K562 (cell line): ENCODE measurements at regions not wholly inside any gene's neighbourhood (a gene's known extent, or its start where the extent isn't known, plus 50 kb on each side); places are given as distances from the start of the nearest gene placed in this dataset.

Source experiments
- ATAC-seq: fragments of 200-7000 bp; cut with Tn5 transposase; 3 replicates; pipeline ENCODE4 v1.9.1; 2020; ENCODE audit warnings: moderate library complexity
- BruUV-seq: library from RNA; stranded (reverse); fragments of 400-500 nt; replicated peaks from 2 replicates; lab custom pipeline; 2021; lab: Mats Ljungman, UMichigan
- CTCF ChIA-PET: fragments of 300-600 bp; formaldehyde crosslinking; extraction: SDS; loops from one replicate; lab custom pipeline; 2021; ENCODE audit warnings: low intra/inter-chr PET ratio; lab: Yijun Ruan, JAX
- POLR2A ChIA-PET: fragments of 300-600, 350-650 bp; sonication (Branson Sonifier 250); formaldehyde crosslinking; extraction: SDS; loops from one replicate; lab custom pipeline; 2021; ENCODE audit warnings: antibody characterized with exemption, inconsistent platforms; lab: Yijun Ruan, JAX
- DNase-seq, 4 experiments: peaks; one replicate each; pipeline versions ENCODE4 v3.0.0 to v3.0.0-alpha.2; 2011 to 2018; ENCODE audit warnings: low spot score in 3 of 4, mixed read lengths in 3 of 4; ENCODE audit errors: extremely low read depth in 1 of 4
- FAIRE-seq: peaks from 2 replicates; lab custom pipeline; 2011; peaks lifted over from hg19 to GRCh38; lab: Jason Lieb, UNC
- H2AFZ ChIP-seq: 2 replicates; pipeline ENCODE4 v1.6.0; 2011; ENCODE audit warnings: low read depth, low read length, control low read depth, inconsistent platforms
- H3K27ac ChIP-seq: fragments of 200-600 bp; 3 replicates; pipeline ENCODE4 v1.8.0; 2011; ENCODE audit warnings: low read depth, mild to moderate bottlenecking, control low read depth, inconsistent platforms, low read length, moderate library complexity, mixed read lengths; ENCODE audit errors: extremely low read depth
- H3K27me3 ChIP-seq, 2 experiments: fragments of 300-600 bp in 1 of 2; 2 replicates in 1 of 2; 3 replicates in 1 of 2; pipeline versions ENCODE4 v1.6.0 to v1.8.0; 2011; ENCODE audit warnings: inconsistent platforms in 2 of 2, low read length in 2 of 2, mild to moderate bottlenecking in 1 of 2, mixed read lengths in 1 of 2, moderate library complexity in 1 of 2; ENCODE audit not compliant: control insufficient read depth in 2 of 2, insufficient read depth in 2 of 2
- H3K36me3 ChIP-seq: fragments of 300-600 bp; 3 replicates; pipeline ENCODE4 v1.8.0; 2011; ENCODE audit warnings: mild to moderate bottlenecking, low read length, inconsistent platforms; ENCODE audit not compliant: control insufficient read depth, insufficient read depth
- H3K4me1 ChIP-seq, 2 experiments: fragments of 200-600 bp in 1 of 2; replicated peaks in 1 of 2; 2 replicates in 1 of 2; 3 replicates in 1 of 2; pipeline versions ENCODE4 v1.5.1 to v1.8.0; 2011; ENCODE audit warnings: inconsistent platforms in 2 of 2, low read length in 2 of 2, mild to moderate bottlenecking in 1 of 2, mixed read lengths in 1 of 2, moderate library complexity in 1 of 2; ENCODE audit not compliant: control insufficient read depth in 2 of 2, insufficient read depth in 2 of 2
- H3K4me2 ChIP-seq: 2 replicates; pipeline ENCODE4 v1.6.1; 2011; ENCODE audit warnings: low read length, control low read depth, inconsistent platforms, mixed read lengths; ENCODE audit not compliant: insufficient read depth
- H3K4me3 ChIP-seq: fragments of 200-600 bp; sonication (generic), shearing (Covaris generic); 2 replicates; pipeline ENCODE4 v1.5.1; 2016; ENCODE audit warnings: control low read depth, inconsistent platforms
- H3K79me2 ChIP-seq: fragments of 200-600 bp; 3 replicates; pipeline ENCODE4 v1.8.0; 2011; ENCODE audit warnings: low read length, inconsistent platforms; ENCODE audit not compliant: control insufficient read depth, insufficient read depth
- H3K9ac ChIP-seq, 2 experiments: 2 replicates each; pipeline versions ENCODE4 v1.6.0 to v1.6.1; 2011; ENCODE audit warnings: low read depth in 2 of 2, low read length in 2 of 2, control low read depth in 1 of 2, inconsistent platforms in 1 of 2, mild to moderate bottlenecking in 1 of 2, mixed read lengths in 1 of 2; ENCODE audit not compliant: insufficient read depth in 1 of 2
- H3K9me1 ChIP-seq: one replicate; pipeline ENCODE4 v1.6.0; 2011; ENCODE audit warnings: inconsistent platforms, mild to moderate bottlenecking, low read length, moderate library complexity; ENCODE audit not compliant: control insufficient read depth, insufficient read depth
- H3K9me3 ChIP-seq: replicated peaks from 2 replicates; pipeline ENCODE4 v1.5.1; 2011; ENCODE audit warnings: low read depth, low read length, inconsistent platforms; ENCODE audit not compliant: control insufficient read depth, insufficient read depth
- H4K20me1 ChIP-seq: replicated peaks from 2 replicates; pipeline ENCODE4 v1.6.1; 2011; ENCODE audit warnings: low read length, inconsistent platforms, mixed read lengths; ENCODE audit not compliant: control insufficient read depth, insufficient read depth
- CBFA2T2 ChIP-seq: fragments of 450-650 bp; conservative IDR thresholded peaks from 2 replicates; pipeline ENCODE4 v1.6.1; 2017; ENCODE audit warnings: mild to moderate bottlenecking
- HDAC6 ChIP-seq: IDR thresholded peaks from 2 replicates; pipeline ENCODE4 v1.6.1; 2012; ENCODE audit warnings: low read depth, mild to moderate bottlenecking, control low read depth, inconsistent platforms, low read length, moderate library complexity
- HMG20B ChIP-seq: fragments of 250-450 bp; sonication (Bioruptor Pico); IDR thresholded peaks from 2 replicates; pipeline ENCODE4 v1.5.0; 2021; ENCODE audit warnings: mild to moderate bottlenecking
- PYGO2 ChIP-seq: fragments of 450-650 bp; IDR thresholded peaks from 2 replicates; pipeline ENCODE4 v1.6.1; 2016; ENCODE audit warnings: mild to moderate bottlenecking, missing genetic modification characterization, moderate library complexity, missing compliant biosample characterization
- RAD21 ChIP-seq, 2 experiments: fragments of 250-450 bp in 1 of 2; fragments of 450-650 bp in 1 of 2; sonication (Bioruptor Pico) in 1 of 2; formaldehyde crosslinking in 1 of 2; IDR thresholded peaks in 1 of 2; conservative IDR thresholded peaks in 1 of 2; 2 replicates each; pipeline versions ENCODE4 v1.4.0 to v1.8.0; 2020 to 2022; ENCODE audit warnings: mild to moderate bottlenecking in 2 of 2, moderate library complexity in 1 of 2
- TRIM28 ChIP-seq: fragments of 450-650 bp; IDR thresholded peaks from 2 replicates; pipeline ENCODE4 v1.6.1; 2017
- ZNF12 ChIP-seq: sonication (generic); formaldehyde crosslinking; IDR thresholded peaks from 2 replicates; pipeline ENCODE4 v1.4.0; 2020; ENCODE audit warnings: mild to moderate bottlenecking, missing genetic modification reagents
- ZNF263 ChIP-seq: sonication (generic); formaldehyde crosslinking; IDR thresholded peaks from 2 replicates; pipeline ENCODE4 v1.8.0; 2022; ENCODE audit warnings: mild to moderate bottlenecking, missing genetic modification reagents, borderline replicate concordance
- ZNF644 ChIP-seq: fragments of 200-800 bp; sonication (Bioruptor generic); IDR thresholded peaks from 2 replicates; pipeline ENCODE4 v1.6.1; 2016; ENCODE audit warnings: low read depth, missing genetic modification characterization, missing compliant biosample characterization
- ZNF830 ChIP-seq: fragments of 250-450 bp; sonication (Bioruptor Pico); IDR thresholded peaks from 2 replicates; pipeline ENCODE4 v1.5.0; 2021; ENCODE audit warnings: mild to moderate bottlenecking
- WGBS: fragments of 100-300 bp; shearing (Covaris generic); methylation state at CpG from one replicate; pipeline ENCODE4 v1.1.6; 2016; ENCODE audit warnings: low coverage, mixed read lengths; ENCODE audit not compliant: insufficient coverage; ENCODE audit errors: missing lambda C conversion rate; 5-methylcytosine and 5-hydroxymethylcytosine counted together
- in situ Hi-C: fragments of 300-500 bp; cut with MboI; formaldehyde crosslinking; loops from 4 replicates; pipeline ENCODE4 v1.15.0; 2018; ENCODE audit warnings: inconsistent platforms, mixed read lengths
- intact Hi-C: fragments of 100-400 bp; cut with micrococcal nuclease; formaldehyde crosslinking; loops from 2 replicates; pipeline ENCODE4 v1.14.2; 2022
- TF ChIP-seq, protein P1 (sequence below): sonication (generic); formaldehyde crosslinking; IDR thresholded peaks from 2 replicates; pipeline ENCODE4 v1.8.0; 2022; ENCODE audit warnings: mild to moderate bottlenecking, missing genetic modification reagents, borderline replicate concordance
- TF ChIP-seq, protein P2 (sequence below): fragments of 250-450 bp; sonication (Bioruptor Pico); IDR thresholded peaks from 2 replicates; pipeline ENCODE4 v1.4.0; 2020; ENCODE audit warnings: borderline replicate concordance

DNA sequence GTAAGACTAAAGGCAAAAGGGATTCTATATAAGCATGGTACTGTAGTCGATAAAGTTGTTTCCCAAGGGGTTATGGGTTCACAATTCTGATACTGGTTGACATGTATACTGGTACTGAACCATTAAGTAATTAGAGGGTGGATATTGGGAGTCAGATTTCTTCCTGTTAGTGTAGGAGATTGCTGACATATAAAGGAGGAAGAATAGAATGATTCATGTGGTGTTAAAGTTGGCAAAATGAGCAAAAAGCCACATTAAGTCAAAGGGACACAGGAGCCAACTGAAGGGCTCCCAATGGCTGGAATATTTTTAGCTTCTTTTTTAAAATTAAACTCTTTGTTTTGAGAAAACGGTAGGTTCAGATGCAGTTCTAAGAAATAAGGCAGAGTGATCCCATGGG is 126.3 kb upstream of the PRNP start:
- POLR2A ChIA-PET, result interaction anchor here (0.6 kb wide), 1 partner anchor 28 kb away, joined by 3 read pairs; no protein-coding TSS in a partner anchor

DNA sequence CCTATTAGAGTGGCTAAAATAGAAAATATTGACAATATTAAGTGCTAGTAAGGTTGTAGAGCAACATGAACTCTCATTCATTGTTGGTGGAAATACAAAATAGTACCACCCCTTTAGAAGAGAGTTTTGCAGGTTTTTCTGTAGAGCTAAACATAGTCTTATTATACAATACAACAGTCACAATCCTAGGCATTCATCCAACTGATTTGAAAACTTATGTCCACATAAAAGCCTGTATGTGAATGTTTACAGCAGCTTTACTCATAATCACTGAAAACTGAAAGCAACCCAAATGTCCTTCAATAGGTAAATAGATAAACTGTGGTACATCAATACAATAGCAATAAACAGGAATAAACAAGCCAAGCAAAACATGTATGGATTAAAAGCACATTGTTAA is 127.2 kb upstream of the PRNP start:
- Histone ChIP-seq H3K27ac (no peak overlapping the region), H3K4me1 (no peaks in the 10 kb centered on the region), H3K27me3 (no peaks in the 10 kb centered on the region), H4K20me1 (no peaks in the 10 kb centered on the region), H3K4me2 (no peak overlapping the region), H2AFZ (no peak overlapping the region), H3K36me3 (no peaks in the 10 kb centered on the region), H3K4me3 (no peak overlapping the region), H3K9me1 (no peaks in the 10 kb centered on the region), H3K9me3 (no peaks in the 10 kb centered on the region), H3K79me2 (no peaks in the 10 kb centered on the region), H3K9ac (no peak overlapping the region)
- DNase-seq, result no peak
- ChIA-PET POLR2A (interaction anchor here (0.6 kb wide), 1 partner anchor 27 kb away, joined by 3 read pairs; no protein-coding TSS in a partner anchor), CTCF (no interaction called here)
- no peak for ATAC-seq
- no peak for FAIRE-seq
- intact Hi-C loops (no loop called here), in situ Hi-C loops (no loop called here)
- BruUV-seq, result no TSS peak
- no peak for TF ChIP-seq HDAC6
- no peak for TF ChIP-seq RAD21 (CRISPR knock-in tag; conservative IDR thresholded peaks at IDR 0.05 in 1 of 2, IDR thresholded peaks at IDR 0.05 in 1 of 2)
- TF ChIP-seq ZNF830 (CRISPR knock-in tag), result no peak
- TF ChIP-seq TRIM28, result no peak
- TF ChIP-seq ZNF644 (tag), result no peak
- TF ChIP-seq HMG20B (CRISPR knock-in tag), result no peak
- TF ChIP-seq PYGO2 (tag), result no peak
- TF ChIP-seq ZNF263 (CRISPR knock-in tag), result no peak
- no peak for TF ChIP-seq ZNF12
- TF ChIP-seq, protein P1, sequence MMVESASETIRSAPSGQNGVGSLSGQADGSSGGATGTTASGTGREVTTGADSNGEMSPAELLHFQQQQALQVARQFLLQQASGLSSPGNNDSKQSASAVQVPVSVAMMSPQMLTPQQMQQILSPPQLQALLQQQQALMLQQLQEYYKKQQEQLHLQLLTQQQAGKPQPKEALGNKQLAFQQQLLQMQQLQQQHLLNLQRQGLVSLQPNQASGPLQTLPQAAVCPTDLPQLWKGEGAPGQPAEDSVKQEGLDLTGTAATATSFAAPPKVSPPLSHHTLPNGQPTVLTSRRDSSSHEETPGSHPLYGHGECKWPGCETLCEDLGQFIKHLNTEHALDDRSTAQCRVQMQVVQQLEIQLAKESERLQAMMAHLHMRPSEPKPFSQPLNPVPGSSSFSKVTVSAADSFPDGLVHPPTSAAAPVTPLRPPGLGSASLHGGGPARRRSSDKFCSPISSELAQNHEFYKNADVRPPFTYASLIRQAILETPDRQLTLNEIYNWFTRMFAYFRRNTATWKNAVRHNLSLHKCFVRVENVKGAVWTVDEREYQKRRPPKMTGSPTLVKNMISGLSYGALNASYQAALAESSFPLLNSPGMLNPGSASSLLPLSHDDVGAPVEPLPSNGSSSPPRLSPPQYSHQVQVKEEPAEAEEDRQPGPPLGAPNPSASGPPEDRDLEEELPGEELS (CRISPR knock-in tag), result no peak

More for the DNA sequence above, 126.3 kb upstream of the PRNP start:
- Histone ChIP-seq H3K79me2 (no peaks in the 10 kb centered on the region), H3K36me3 (no peaks in the 10 kb centered on the region), H3K4me2 (no peak overlapping the region)
- CTCF ChIA-PET, result no interaction called here
- TF ChIP-seq, protein P2, sequence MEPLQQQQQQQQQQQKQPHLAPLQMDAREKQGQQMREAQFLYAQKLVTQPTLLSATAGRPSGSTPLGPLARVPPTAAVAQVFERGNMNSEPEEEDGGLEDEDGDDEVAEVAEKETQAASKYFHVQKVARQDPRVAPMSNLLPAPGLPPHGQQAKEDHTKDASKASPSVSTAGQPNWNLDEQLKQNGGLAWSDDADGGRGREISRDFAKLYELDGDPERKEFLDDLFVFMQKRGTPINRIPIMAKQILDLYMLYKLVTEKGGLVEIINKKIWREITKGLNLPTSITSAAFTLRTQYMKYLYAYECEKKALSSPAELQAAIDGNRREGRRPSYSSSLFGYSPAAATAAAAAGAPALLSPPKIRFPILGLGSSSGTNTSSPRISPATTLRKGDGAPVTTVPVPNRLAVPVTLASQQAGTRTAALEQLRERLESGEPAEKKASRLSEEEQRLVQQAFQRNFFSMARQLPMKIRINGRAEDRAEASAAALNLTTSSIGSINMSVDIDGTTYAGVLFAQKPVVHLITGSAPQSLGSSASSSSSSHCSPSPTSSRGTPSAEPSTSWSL, result no peak
- TF ChIP-seq CBFA2T2, result no peak
- TF ChIP-seq, all 486 proteins: peak for 0
- FAIRE-seq (no peak), ATAC-seq (no peak), DNase-seq (no peak)
- intact Hi-C loops, result no loop called here
- Histone ChIP-seq H3K4me3 (no peak overlapping the region), H4K20me1 (no peaks in the 10 kb centered on the region), H3K4me1 (no peaks in the 10 kb centered on the region), H2AFZ (no peak overlapping the region), H3K27me3 (no peaks in the 10 kb centered on the region), H3K9me3 (no peaks in the 10 kb centered on the region), H3K9ac (no peak overlapping the region), H3K9me1 (no peaks in the 10 kb centered on the region), H3K27ac (no peak overlapping the region)
- in situ Hi-C loops, result no loop called here
- 0% methylated on average over 2 of the region's 2 CpGs for WGBS
- no TSS peak for BruUV-seq
